Mesodermal cell (in vitro differentiated cells): ENCODE measurements at regions not wholly inside any gene's neighbourhood (a gene's known extent, or its start where the extent isn't known, plus 50 kb on each side); places are given as distances from the start of the nearest gene placed in this dataset.

Experiments used
- H3K27ac ChIP-seq: 2 replicates; pipeline ENCODE4 v1.7.0; 2013; ENCODE audit warnings: mild to moderate bottlenecking, low read depth, low read length, moderate library complexity; ENCODE audit not compliant: severe bottlenecking
- H3K36me3 ChIP-seq: 2 replicates; pipeline ENCODE4 v1.7.1; 2013; ENCODE audit warnings: mild to moderate bottlenecking, low read length, moderate library complexity; ENCODE audit not compliant: control insufficient read depth, insufficient read depth
- H3K4me1 ChIP-seq: one replicate; pipeline ENCODE4 v1.7.1; 2013; ENCODE audit warnings: mild to moderate bottlenecking, low read length; ENCODE audit not compliant: insufficient read depth, control insufficient read depth, poor library complexity, severe bottlenecking
- H3K4me3 ChIP-seq: 2 replicates; pipeline ENCODE4 v1.7.0; 2013; ENCODE audit warnings: low read length, control low read depth, mild to moderate bottlenecking; ENCODE audit not compliant: insufficient read depth, poor library complexity, severe bottlenecking; ENCODE audit errors: extremely low read depth
- H3K9me3 ChIP-seq: 2 replicates; pipeline ENCODE4 v1.7.1; 2013; ENCODE audit warnings: mild to moderate bottlenecking, low read length, moderate library complexity; ENCODE audit not compliant: control insufficient read depth
- WGBS, 2 experiments: methylation state at CpG; one replicate each; pipeline ENCODE4 v1.1.5; 2013; ENCODE audit warnings: missing lambda C conversion rate in 2 of 2; ENCODE audit not compliant: insufficient coverage in 2 of 2; 5-methylcytosine and 5-hydroxymethylcytosine counted together

- 92 to 95% methylated on average over 3 to 4 of the region's 5 CpGs for WGBS, 2 experiments
- H3K27ac ChIP-seq: no peak overlapping the region
- H3K4me1 ChIP-seq: peaks cover 29% of the 10 kb centered on the region
- no peaks in the 10 kb centered on the region for H3K36me3 ChIP-seq
- no peak overlapping the region for H3K4me3 ChIP-seq
- no peaks in the 10 kb centered on the region for H3K9me3 ChIP-seq
Measured at GRCh38 chr5:54740141-54740540, 222.6 kb downstream of the SNX18 start.

GRCh38 chr5:54739371-54739770 is 221.8 kb downstream of the SNX18 start:
- H3K27ac ChIP-seq: no peak overlapping the region
- no peaks in the 10 kb centered on the region for H3K36me3 ChIP-seq
- no peaks in the 10 kb centered on the region for H3K9me3 ChIP-seq
- H3K4me1 ChIP-seq: peaks cover 29% of the 10 kb centered on the region
- H3K4me3 ChIP-seq: no peak overlapping the region
- 94 to 100% methylated on average over 2 of the region's 2 CpGs for WGBS, 2 experiments

- Histone ChIP-seq H3K4me3 (no peak overlapping the region), H3K36me3 (no peaks in the 10 kb centered on the region), H3K4me1 (peaks cover 25% of the 10 kb centered on the region), H3K27ac (no peak overlapping the region), H3K9me3 (no peaks in the 10 kb centered on the region)
- 97% methylated on average over 3 of the region's 4 CpGs; no CpG with 5 or more reads in 1 of the 2 experiments for WGBS, 2 experiments
Measured at GRCh38 chr5:54738973-54739367, 221.4 kb downstream of the SNX18 start.

GRCh38 chr5:54738118-54738972 is 220.8 kb downstream of the SNX18 start:
- no peak overlapping the region for H3K4me3 ChIP-seq
- H3K36me3 ChIP-seq: no peaks in the 10 kb centered on the region
- 84 to 91% methylated on average over 5 to 6 of the region's 6 CpGs for WGBS, 2 experiments
- no peaks in the 10 kb centered on the region for H3K9me3 ChIP-seq
- H3K4me1 ChIP-seq: peaks cover 19% of the 10 kb centered on the region
- H3K27ac ChIP-seq: no peak overlapping the region

- H3K9me3 ChIP-seq: no peaks in the 10 kb centered on the region
- no peak overlapping the region for H3K27ac ChIP-seq
- 93 to 94% methylated on average over 3 of the region's 7 CpGs for WGBS, 2 experiments
- no peak overlapping the region for H3K4me3 ChIP-seq
- no peaks in the 10 kb centered on the region for H3K4me1 ChIP-seq
- H3K36me3 ChIP-seq: no peaks in the 10 kb centered on the region
Measured at GRCh38 chr5:54736003-54736797, 218.6 kb downstream of the SNX18 start.

GRCh38 chr5:54733101-54733500 is 215.5 kb downstream of the SNX18 start:
- no peak overlapping the region for H3K27ac ChIP-seq
- no peaks in the 10 kb centered on the region for H3K36me3 ChIP-seq
- no CpG with 5 or more reads among the region's 2 CpGs for whole genome bisulfite sequencing, 2 experiments
- no peaks in the 10 kb centered on the region for H3K9me3 ChIP-seq
- no peaks in the 10 kb centered on the region for H3K4me1 ChIP-seq
- H3K4me3 ChIP-seq: no peak overlapping the region

GRCh38 chr5:54732108-54732507 is 214.5 kb downstream of the SNX18 start:
- Histone ChIP-seq H3K27ac (no peak overlapping the region), H3K4me1 (no peaks in the 10 kb centered on the region), H3K36me3 (no peaks in the 10 kb centered on the region), H3K9me3 (no peaks in the 10 kb centered on the region), H3K4me3 (no peak overlapping the region)
- no CpG with 5 or more reads among the region's 1 CpG for WGBS, 2 experiments

GRCh38 chr5:54728588-54728915 is 211.0 kb downstream of the SNX18 start:
- no CpG with 5 or more reads among the region's 1 CpG for WGBS, 2 experiments
- H3K27ac ChIP-seq: no peak overlapping the region

GRCh38 chr5:54727874-54728587 is 210.5 kb downstream of the SNX18 start:
- Histone ChIP-seq H3K9me3 (no peaks in the 10 kb centered on the region), H3K4me1 (peaks cover 9% of the 10 kb centered on the region)
- WGBS, 2 experiments: 33% methylated on average over 1 of the region's 2 CpGs; no CpG with 5 or more reads in 1 of the 2 experiments

More at GRCh38 chr5:54728588-54728915, 211.0 kb downstream of the SNX18 start:
- Histone ChIP-seq H3K4me1 (peaks cover 9% of the 10 kb centered on the region), H3K9me3 (no peaks in the 10 kb centered on the region), H3K4me3 (no peak overlapping the region), H3K36me3 (no peaks in the 10 kb centered on the region)

GRCh38 chr5:54725391-54726280 is 208.1 kb downstream of the SNX18 start:
- Histone ChIP-seq H3K4me3 (no peak overlapping the region), H3K9me3 (no peaks in the 10 kb centered on the region), H3K36me3 (no peaks in the 10 kb centered on the region), H3K27ac (no peak overlapping the region), H3K4me1 (peaks cover 16% of the 10 kb centered on the region)
- WGBS, 2 experiments: no CpG with 5 or more reads among the region's 2 CpGs

More at GRCh38 chr5:54727874-54728587, 210.5 kb downstream of the SNX18 start:
- no peaks in the 10 kb centered on the region for H3K36me3 ChIP-seq
- H3K4me3 ChIP-seq: no peak overlapping the region
- H3K27ac ChIP-seq: no peak overlapping the region
